ENCODE measurements at regions not wholly inside any gene's neighbourhood (a gene's known extent, or its start where the extent isn't known, plus 50 kb on each side); places are given as distances from the start of the nearest gene placed in this dataset.

GRCh38 chr6:98343004-98343403 lies 491.4 kb upstream of the POU3F2 start:
- DNase-seq = no peak

GRCh38 chr6:98343797-98344196 lies 490.6 kb upstream of the POU3F2 start:
- no peak for DNase-seq

- DNase-seq = no peak
These were observed 482.0 kb upstream of the POU3F2 start for GRCh38 chr6:98352348-98352747.

- DNase-seq = no peak
These were observed 476.2 kb upstream of the POU3F2 start for GRCh38 chr6:98358173-98358572.

- DNase-seq = no peak
These were observed 468.0 kb upstream of the POU3F2 start for GRCh38 chr6:98366371-98366770.

- DNase-seq = no peak
These were observed 453.8 kb upstream of the POU3F2 start for GRCh38 chr6:98380589-98380988.

GRCh38 chr6:98382246-98382645 lies 452.1 kb upstream of the POU3F2 start:
- DNase-seq = no peak

- no peak for DNase-seq
These were observed 450.0 kb upstream of the POU3F2 start for GRCh38 chr6:98384334-98384733.

GRCh38 chr6:98384801-98385200 lies 449.6 kb upstream of the POU3F2 start:
- no peak for DNase-seq

- no peak for DNase-seq
These were observed 438.7 kb upstream of the POU3F2 start for GRCh38 chr6:98395610-98396166.

- DNase-seq = no peak
These were observed 418.3 kb upstream of the POU3F2 start for GRCh38 chr6:98416027-98416426.

GRCh38 chr6:98416497-98417158 lies 417.7 kb upstream of the POU3F2 start:
- DNase-seq = peak in 1 of 2 donors; percentile 20

GRCh38 chr6:98433325-98434056 lies 400.9 kb upstream of the POU3F2 start:
- DNase-seq = no peak

- DNase-seq = no peak
These were observed 390.7 kb upstream of the POU3F2 start for GRCh38 chr6:98443633-98444032.

- DNase-seq = no peak
These were observed 381.7 kb upstream of the POU3F2 start for GRCh38 chr6:98452685-98453084.

GRCh38 chr6:98454809-98455322 lies 379.5 kb upstream of the POU3F2 start:
- DNase-seq = no peak

- no peak for DNase-seq
These were observed 375.7 kb upstream of the POU3F2 start for GRCh38 chr6:98458708-98459107.

- no peak for DNase-seq
These were observed 371.1 kb upstream of the POU3F2 start for GRCh38 chr6:98463038-98464000.

- DNase-seq = no peak
These were observed 367.3 kb upstream of the POU3F2 start for GRCh38 chr6:98467091-98467490.

GRCh38 chr6:98467902-98468301 lies 366.5 kb upstream of the POU3F2 start:
- no peak for DNase-seq

GRCh38 chr6:98469141-98469540 lies 365.2 kb upstream of the POU3F2 start:
- DNase-seq = no peak

GRCh38 chr6:98470821-98471220 lies 363.6 kb upstream of the POU3F2 start:
- no peak for DNase-seq

GRCh38 chr6:98471444-98471843 lies 362.9 kb upstream of the POU3F2 start:
- DNase-seq = no peak
